ENCODE measurements at regions not wholly inside any gene's neighbourhood (a gene's known extent, or its start where the extent isn't known, plus 50 kb on each side); places are given as distances from the start of the nearest gene placed in this dataset.

- no peak for TF ChIP-seq CTCF (IDR thresholded peaks at IDR 0.05)
- Histone ChIP-seq H3K27ac (no peak overlapping the region), H3K36me3 (no peaks in the 10 kb centered on the region), H3K27me3 (no peaks in the 10 kb centered on the region), H3K4me1 (peaks cover 0 to 9% of the 10 kb centered on the region in 2 donors), H3K9me3 (no peaks in the 10 kb centered on the region), H3K4me3 (no peak overlapping the region)
- intact Hi-C loops (cut with DNase I), result no loop called here
- no peak for DNase-seq (ENCODE audit: low spot score in 2 of 2)
These were observed 109.0 kb upstream of the DTNA start for GRCh38 chr18:34600874-34601656.

GRCh38 chr18:34604591-34604990 lies 105.5 kb upstream of the DTNA start:
- H3K27me3 ChIP-seq, result no peaks in the 10 kb centered on the region
- no peaks in the 10 kb centered on the region for H3K9me3 ChIP-seq
- no peak for TF ChIP-seq CTCF (IDR thresholded peaks at IDR 0.05)
- no peak for DNase-seq (ENCODE audit: low spot score in 2 of 2)
- H3K4me1 ChIP-seq, result peaks cover 0 to 14% of the 10 kb centered on the region in 2 donors
- H3K4me3 ChIP-seq, result no peak overlapping the region
- intact Hi-C loops (cut with DNase I), result no loop called here
- no peaks in the 10 kb centered on the region for H3K36me3 ChIP-seq
- H3K27ac ChIP-seq, result no peak overlapping the region

GRCh38 chr18:34606851-34607250 lies 103.2 kb upstream of the DTNA start:
- H3K4me1 ChIP-seq, result peaks cover 0 to 6% of the 10 kb centered on the region in 2 donors
- H3K4me3 ChIP-seq, result no peak overlapping the region
- H3K9me3 ChIP-seq, result no peaks in the 10 kb centered on the region
- H3K27ac ChIP-seq, result no peak overlapping the region
- no peaks in the 10 kb centered on the region for H3K36me3 ChIP-seq
- no peak for TF ChIP-seq CTCF (IDR thresholded peaks at IDR 0.05)
- no peaks in the 10 kb centered on the region for H3K27me3 ChIP-seq
- intact Hi-C loops (cut with DNase I), result no loop called here
- DNase-seq (ENCODE audit: low spot score in 2 of 2), result no peak

- H3K4me3 ChIP-seq, result no peak overlapping the region
These were observed 102.0 kb upstream of the DTNA start for GRCh38 chr18:34608064-34608463.

GRCh38 chr18:34609986-34610648 lies 100.0 kb upstream of the DTNA start:
- Histone ChIP-seq H3K4me3 (no peak overlapping the region), H3K36me3 (no peaks in the 10 kb centered on the region), H3K27me3 (no peaks in the 10 kb centered on the region), H3K27ac (no peak overlapping the region), H3K4me1 (peaks cover 0 to 6% of the 10 kb centered on the region in 2 donors), H3K9me3 (no peaks in the 10 kb centered on the region)
- no peak for TF ChIP-seq CTCF (IDR thresholded peaks at IDR 0.05)
- no peak for DNase-seq (ENCODE audit: low spot score in 2 of 2)
- intact Hi-C loops (cut with DNase I), result no loop called here

More at GRCh38 chr18:34608064-34608463, 102.0 kb upstream of the DTNA start:
- DNase-seq (ENCODE audit: low spot score in 2 of 2), result no peak
- Histone ChIP-seq H3K36me3 (no peaks in the 10 kb centered on the region), H3K27me3 (no peaks in the 10 kb centered on the region), H3K9me3 (no peaks in the 10 kb centered on the region), H3K4me1 (peaks cover 0 to 6% of the 10 kb centered on the region in 2 donors), H3K27ac (no peak overlapping the region)
- TF ChIP-seq CTCF (IDR thresholded peaks at IDR 0.05), result no peak
- intact Hi-C loops (cut with DNase I), result no loop called here
